WTC11 (cell line): ENCODE measurements at regions not wholly inside any gene's neighbourhood (a gene's known extent, or its start where the extent isn't known, plus 50 kb on each side); places are given as distances from the start of the nearest gene placed in this dataset.

Experiments used
- ATAC-seq: fragments of 200-7000 bp; cut with Tn5 transposase; 2 replicates; pipeline ENCODE4 v1.10.0; 2021; ENCODE audit warnings: mild to moderate bottlenecking, moderate library complexity
- CTCF ChIA-PET: fragments of 300-600 bp; sonication (Branson Sonifier 250); formaldehyde crosslinking; loops from one replicate; lab custom pipeline; 2021; ENCODE audit warnings: antibody characterized with exemption; lab: Charles Lee
- POLR2A ChIA-PET: fragments of 350-600 bp; sonication (Branson Sonifier 250); formaldehyde crosslinking; loops from one replicate; lab custom pipeline; 2021; ENCODE audit warnings: antibody characterized with exemption; lab: Charles Lee
- DNase-seq: peaks from one replicate; pipeline ENCODE4 v3.0.0; 2021; ENCODE audit warnings: low spot score
- H3K27ac Mint-ChIP-seq: 2 replicates; pipeline ENCODE4 v1.8.0; 2021; ENCODE audit warnings: mixed read lengths
- H3K27me3 Mint-ChIP-seq: 2 replicates; pipeline ENCODE4 v1.8.0; 2021; ENCODE audit warnings: low read depth, mild to moderate bottlenecking, moderate library complexity, mixed read lengths
- H3K36me3 Mint-ChIP-seq: 2 replicates; pipeline ENCODE4 v1.8.0; 2021; ENCODE audit warnings: mixed read lengths
- H3K4me1 Mint-ChIP-seq: 2 replicates; pipeline ENCODE4 v1.8.0; 2022; ENCODE audit warnings: mixed read lengths
- H3K4me3 Mint-ChIP-seq: 2 replicates; pipeline ENCODE4 v1.8.0; 2021; ENCODE audit warnings: mild to moderate bottlenecking, moderate library complexity, mixed read lengths
- H3K9me3 Mint-ChIP-seq: 2 replicates; pipeline ENCODE4 v1.8.0; 2021; ENCODE audit warnings: mixed read lengths
- ATF3 ChIP-seq: sonication (generic); formaldehyde crosslinking; conservative IDR thresholded peaks from 2 replicates; pipeline ENCODE4 v1.8.1; 2022; ENCODE audit warnings: mild to moderate bottlenecking, missing genetic modification reagents
- CBFB ChIP-seq: sonication (generic); formaldehyde crosslinking; IDR thresholded peaks from 2 replicates; pipeline ENCODE4 v1.8.1; 2022; ENCODE audit warnings: mild to moderate bottlenecking, low read depth, missing genetic modification reagents
- CDX4 ChIP-seq: fragments of 250-450 bp; sonication (Bioruptor Pico); IDR thresholded peaks from 2 replicates; pipeline ENCODE4 v1.9.0; 2021; ENCODE audit warnings: moderate library complexity, mild to moderate bottlenecking, inconsistent platforms, borderline replicate concordance
- EMX1 ChIP-seq: fragments of 250-450 bp; sonication (Bioruptor Pico); IDR thresholded peaks from 2 replicates; pipeline ENCODE4 v1.8.0; 2021; ENCODE audit warnings: mild to moderate bottlenecking
- FOXJ3 ChIP-seq: sonication (generic); formaldehyde crosslinking; IDR thresholded peaks from 2 replicates; pipeline ENCODE4 v1.9.0; 2021; ENCODE audit warnings: missing genetic modification reagents, mild to moderate bottlenecking, borderline replicate concordance
- FOXP1 ChIP-seq: sonication (generic); formaldehyde crosslinking; IDR thresholded peaks from 2 replicates; pipeline ENCODE4 v1.8.0; 2022; ENCODE audit warnings: missing genetic modification reagents, mild to moderate bottlenecking, moderate library complexity, borderline replicate concordance
- GRHL2 ChIP-seq: fragments of 250-450 bp; sonication (Bioruptor Pico); IDR thresholded peaks from 2 replicates; pipeline ENCODE4 v1.8.0; 2022; ENCODE audit warnings: mild to moderate bottlenecking, moderate library complexity; ENCODE audit not compliant: insufficient replicate concordance, severe bottlenecking
- HMGXB4 ChIP-seq: sonication (generic); formaldehyde crosslinking; IDR thresholded peaks from 2 replicates; pipeline ENCODE4 v1.8.1; 2023; ENCODE audit warnings: mild to moderate bottlenecking, moderate library complexity, missing genetic modification reagents
- KAT7 ChIP-seq: sonication (generic); formaldehyde crosslinking; IDR thresholded peaks from 2 replicates; pipeline ENCODE4 v1.8.1; 2023; ENCODE audit warnings: missing genetic modification reagents, mild to moderate bottlenecking, borderline replicate concordance
- NR1H2 ChIP-seq: sonication (generic); formaldehyde crosslinking; IDR thresholded peaks from 2 replicates; pipeline ENCODE4 v1.9.0; 2021; ENCODE audit warnings: mild to moderate bottlenecking, moderate library complexity, missing genetic modification reagents
- SP1 ChIP-seq: sonication (generic); formaldehyde crosslinking; conservative IDR thresholded peaks from 2 replicates; pipeline ENCODE4 v1.8.1; 2022; ENCODE audit warnings: missing genetic modification reagents
- ZNF317 ChIP-seq: sonication (generic); formaldehyde crosslinking; IDR thresholded peaks from 2 replicates; pipeline ENCODE4 v1.8.1; 2023; ENCODE audit warnings: low read depth, mild to moderate bottlenecking, moderate library complexity, missing genetic modification reagents, borderline replicate concordance
- ZNF671 ChIP-seq: fragments of 250-450 bp; sonication (Bioruptor Pico); IDR thresholded peaks from 2 replicates; pipeline ENCODE4 v1.8.0; 2021; ENCODE audit warnings: mild to moderate bottlenecking
- TF ChIP-seq, protein P1 (sequence below): sonication (generic); formaldehyde crosslinking; IDR thresholded peaks from 2 replicates; pipeline ENCODE4 v1.8.0; 2022; ENCODE audit warnings: mild to moderate bottlenecking, missing genetic modification reagents
- TF ChIP-seq, protein P2 (sequence below): sonication (generic); formaldehyde crosslinking; IDR thresholded peaks from 2 replicates; pipeline ENCODE4 v1.8.1; 2023; ENCODE audit warnings: mild to moderate bottlenecking, missing genetic modification reagents, moderate library complexity
- TF ChIP-seq, protein P3 (sequence below): sonication (generic); formaldehyde crosslinking; IDR thresholded peaks from 2 replicates; pipeline ENCODE4 v1.8.1; 2022; ENCODE audit warnings: low read depth, mild to moderate bottlenecking, moderate library complexity, missing genetic modification reagents, borderline replicate concordance
- TF ChIP-seq, protein P4 (sequence below): fragments of 250-450 bp; sonication (Bioruptor Pico); IDR thresholded peaks from 2 replicates; pipeline ENCODE4 v1.9.0; 2021; ENCODE audit warnings: mild to moderate bottlenecking

DNA sequence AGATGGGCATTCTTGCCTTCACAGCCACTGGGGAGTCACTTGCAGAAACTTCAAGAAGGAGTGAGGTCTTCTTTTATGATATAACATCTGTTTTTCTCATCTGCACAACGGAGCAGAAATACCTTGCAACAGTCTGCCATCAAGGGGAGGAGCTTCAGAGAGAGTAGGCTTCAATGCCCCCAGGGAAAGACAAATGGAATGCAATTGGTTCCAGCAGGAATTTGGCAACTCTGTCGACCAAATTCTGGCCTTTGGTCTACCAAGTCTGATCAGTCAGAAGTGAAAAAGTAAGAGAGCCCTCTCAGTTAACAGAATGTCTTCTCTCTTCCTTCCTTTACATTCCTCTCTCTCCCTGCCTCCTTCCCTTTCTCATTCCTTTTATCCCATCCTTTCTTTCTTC is 229.3 kb downstream of the IDS start (continued):
- TF ChIP-seq FOXJ3 (CRISPR knock-in tag) (no peak), CDX4 (CRISPR knock-in tag) (no peak), KAT7 (CRISPR knock-in tag) (no peak), ATF3 (no peak), HMGXB4 (CRISPR knock-in tag) (no peak), NR1H2 (no peak)
- TF ChIP-seq, protein P1, sequence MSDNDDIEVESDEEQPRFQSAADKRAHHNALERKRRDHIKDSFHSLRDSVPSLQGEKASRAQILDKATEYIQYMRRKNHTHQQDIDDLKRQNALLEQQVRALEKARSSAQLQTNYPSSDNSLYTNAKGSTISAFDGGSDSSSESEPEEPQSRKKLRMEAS (CRISPR knock-in tag): no peak
- TF ChIP-seq, protein P2, sequence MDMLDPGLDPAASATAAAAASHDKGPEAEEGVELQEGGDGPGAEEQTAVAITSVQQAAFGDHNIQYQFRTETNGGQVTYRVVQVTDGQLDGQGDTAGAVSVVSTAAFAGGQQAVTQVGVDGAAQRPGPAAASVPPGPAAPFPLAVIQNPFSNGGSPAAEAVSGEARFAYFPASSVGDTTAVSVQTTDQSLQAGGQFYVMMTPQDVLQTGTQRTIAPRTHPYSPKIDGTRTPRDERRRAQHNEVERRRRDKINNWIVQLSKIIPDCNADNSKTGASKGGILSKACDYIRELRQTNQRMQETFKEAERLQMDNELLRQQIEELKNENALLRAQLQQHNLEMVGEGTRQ (CRISPR knock-in tag): no peak
- TF ChIP-seq, protein P3, sequence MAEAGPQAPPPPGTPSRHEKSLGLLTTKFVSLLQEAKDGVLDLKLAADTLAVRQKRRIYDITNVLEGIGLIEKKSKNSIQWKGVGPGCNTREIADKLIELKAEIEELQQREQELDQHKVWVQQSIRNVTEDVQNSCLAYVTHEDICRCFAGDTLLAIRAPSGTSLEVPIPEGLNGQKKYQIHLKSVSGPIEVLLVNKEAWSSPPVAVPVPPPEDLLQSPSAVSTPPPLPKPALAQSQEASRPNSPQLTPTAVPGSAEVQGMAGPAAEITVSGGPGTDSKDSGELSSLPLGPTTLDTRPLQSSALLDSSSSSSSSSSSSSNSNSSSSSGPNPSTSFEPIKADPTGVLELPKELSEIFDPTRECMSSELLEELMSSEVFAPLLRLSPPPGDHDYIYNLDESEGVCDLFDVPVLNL (CRISPR knock-in tag): no peak
- TF ChIP-seq, all 79 proteins: peak for 0

DNA sequence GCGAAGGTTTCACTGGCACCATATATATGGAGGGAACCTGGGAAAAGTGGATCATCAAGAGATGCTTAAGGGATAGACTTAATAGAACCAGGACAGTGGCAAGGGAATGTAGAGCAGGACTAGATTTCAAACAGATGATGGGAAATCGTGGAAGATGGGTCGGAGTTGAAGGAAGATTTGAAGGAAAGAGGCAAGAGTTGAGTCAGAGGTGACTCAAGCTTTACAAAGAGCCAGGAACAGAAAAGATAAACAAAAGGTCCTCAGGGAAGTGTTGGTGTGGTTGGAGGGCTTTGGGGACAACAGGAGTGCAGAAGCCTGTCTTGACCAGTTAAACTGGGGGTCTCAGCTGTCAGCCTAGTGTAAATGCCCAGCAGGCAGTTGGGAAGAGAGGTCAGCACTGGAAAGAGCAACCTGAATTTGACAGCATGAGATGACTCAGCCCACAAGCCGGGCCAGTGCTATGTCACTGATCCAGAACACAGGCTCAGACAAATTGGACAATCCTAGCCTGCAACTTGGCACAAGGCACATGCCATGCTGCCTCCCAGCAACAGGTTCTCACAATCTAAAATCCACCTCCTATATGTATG is 230.5 kb downstream of the IDS start:
- POLR2A ChIA-PET: no interaction called here
- 0 out of 2 replicates have a peak, but pooled peaks cover 3% of the 10 kb centered on the region for H3K4me1 Mint-ChIP-seq
- no peak overlapping the region for H3K27ac Mint-ChIP-seq

DNA sequence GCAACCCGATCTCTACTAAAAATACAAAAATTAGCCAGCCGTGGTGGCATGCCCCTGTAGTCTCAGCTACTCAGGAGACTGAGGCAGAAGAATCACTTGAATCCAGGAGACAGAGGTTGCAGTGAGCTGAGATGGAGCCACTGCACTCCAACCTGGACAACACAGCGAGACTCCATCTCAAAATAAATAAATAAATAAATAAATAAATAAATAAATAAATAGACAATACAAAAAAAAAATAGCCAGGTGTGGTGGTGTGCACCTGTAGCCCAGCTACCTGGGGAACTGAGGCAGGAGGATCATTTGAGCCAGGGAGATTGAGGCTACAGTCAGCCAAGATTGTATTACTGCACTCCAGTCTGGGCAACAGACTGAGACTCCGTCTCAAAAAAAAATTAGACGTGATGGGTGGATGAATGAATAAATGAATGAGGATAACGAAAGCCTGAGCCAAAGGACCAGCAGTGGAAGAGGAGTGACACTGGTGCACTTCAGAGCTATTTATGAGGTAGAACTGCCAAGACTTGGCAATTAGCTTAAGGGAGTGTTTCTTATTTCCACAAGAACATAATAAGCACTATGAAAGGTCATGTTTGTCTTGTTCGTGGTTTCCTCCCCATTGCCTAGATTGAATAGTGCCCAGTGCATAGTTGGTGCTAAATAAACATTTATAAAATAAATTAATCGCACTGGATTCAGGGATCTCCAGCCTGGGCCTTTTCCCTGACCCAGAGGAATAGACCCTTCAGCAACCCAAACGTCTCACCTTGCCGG is 232.2 kb downstream of the IDS start:
- no peak for TF ChIP-seq CBFB (CRISPR knock-in tag)
- no peak for TF ChIP-seq FOXP1 (CRISPR knock-in tag)
- no peak for TF ChIP-seq ZNF317 (CRISPR knock-in tag)
- TF ChIP-seq GRHL2 (CRISPR knock-in tag): no peak
- TF ChIP-seq, protein P4, sequence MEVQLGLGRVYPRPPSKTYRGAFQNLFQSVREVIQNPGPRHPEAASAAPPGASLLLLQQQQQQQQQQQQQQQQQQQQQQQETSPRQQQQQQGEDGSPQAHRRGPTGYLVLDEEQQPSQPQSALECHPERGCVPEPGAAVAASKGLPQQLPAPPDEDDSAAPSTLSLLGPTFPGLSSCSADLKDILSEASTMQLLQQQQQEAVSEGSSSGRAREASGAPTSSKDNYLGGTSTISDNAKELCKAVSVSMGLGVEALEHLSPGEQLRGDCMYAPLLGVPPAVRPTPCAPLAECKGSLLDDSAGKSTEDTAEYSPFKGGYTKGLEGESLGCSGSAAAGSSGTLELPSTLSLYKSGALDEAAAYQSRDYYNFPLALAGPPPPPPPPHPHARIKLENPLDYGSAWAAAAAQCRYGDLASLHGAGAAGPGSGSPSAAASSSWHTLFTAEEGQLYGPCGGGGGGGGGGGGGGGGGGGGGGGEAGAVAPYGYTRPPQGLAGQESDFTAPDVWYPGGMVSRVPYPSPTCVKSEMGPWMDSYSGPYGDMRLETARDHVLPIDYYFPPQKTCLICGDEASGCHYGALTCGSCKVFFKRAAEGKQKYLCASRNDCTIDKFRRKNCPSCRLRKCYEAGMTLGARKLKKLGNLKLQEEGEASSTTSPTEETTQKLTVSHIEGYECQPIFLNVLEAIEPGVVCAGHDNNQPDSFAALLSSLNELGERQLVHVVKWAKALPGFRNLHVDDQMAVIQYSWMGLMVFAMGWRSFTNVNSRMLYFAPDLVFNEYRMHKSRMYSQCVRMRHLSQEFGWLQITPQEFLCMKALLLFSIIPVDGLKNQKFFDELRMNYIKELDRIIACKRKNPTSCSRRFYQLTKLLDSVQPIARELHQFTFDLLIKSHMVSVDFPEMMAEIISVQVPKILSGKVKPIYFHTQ (CRISPR knock-in tag): no peak
- no peak for TF ChIP-seq ZNF671
- no peak for TF ChIP-seq HMGXB4 (CRISPR knock-in tag)
- no peak for TF ChIP-seq SP1 (CRISPR knock-in tag)
- Mint-ChIP-seq H3K27ac (no peak overlapping the region), H3K36me3 (no peaks in the 10 kb centered on the region), H3K4me3 (no peak overlapping the region), H3K4me1 (0 out of 2 replicates have a peak, but pooled peaks cover 3% of the 10 kb centered on the region), H3K27me3 (no peaks in the 10 kb centered on the region), H3K9me3 (no peaks in the 10 kb centered on the region)
- ChIA-PET CTCF (no interaction called here), POLR2A (no interaction called here)
- no peak for DNase-seq
- ATAC-seq: no peak

More for the DNA sequence above, 230.5 kb downstream of the IDS start:
- H3K36me3 Mint-ChIP-seq: no peaks in the 10 kb centered on the region
- ATAC-seq: no peak
- no peaks in the 10 kb centered on the region for H3K27me3 Mint-ChIP-seq
- no peak for TF ChIP-seq EMX1
- DNase-seq: no peak
- no peaks in the 10 kb centered on the region for H3K9me3 Mint-ChIP-seq
- no peak overlapping the region for H3K4me3 Mint-ChIP-seq
- CTCF ChIA-PET: no interaction called here
